OCI-LY3 (cell line): ENCODE measurements at regions not wholly inside any gene's neighbourhood (a gene's known extent, or its start where the extent isn't known, plus 50 kb on each side); places are given as distances from the start of the nearest gene placed in this dataset.

Experiments used
- EZH2phosphoT487 ChIP-seq: fragments of 200-600 bp; shearing (Covaris generic); IDR thresholded peaks from 2 replicates; pipeline ENCODE4 v1.6.1; 2018; ENCODE audit warnings: antibody characterized with exemption, mixed run types, low read depth
- TF ChIP-seq, protein P1 (sequence below): fragments of 200-600, 300-600 bp; sonication (generic); IDR thresholded peaks from 2 replicates; pipeline ENCODE4 v1.5.1; 2014; ENCODE audit warnings: antibody characterized with exemption, low read length, low read depth

DNA sequence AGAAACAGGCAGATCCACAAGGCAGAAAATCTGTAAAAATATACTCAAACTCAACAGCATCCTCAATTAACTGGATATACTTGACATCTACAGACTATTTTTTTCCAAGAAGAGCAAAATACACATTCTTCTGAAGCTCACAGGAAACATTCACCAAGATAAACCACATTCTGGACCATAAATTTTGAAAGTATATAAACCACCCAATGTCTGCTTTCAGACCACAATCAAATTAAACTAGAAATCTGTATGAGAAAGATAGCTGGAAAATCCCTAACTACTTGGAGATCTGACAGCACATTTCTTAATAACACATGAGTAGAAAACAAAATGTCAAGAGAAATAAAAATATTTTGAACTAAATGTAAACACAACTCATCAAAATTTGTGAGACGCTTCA, 195.5 kb downstream of the ERMARD start:
- TF ChIP-seq, protein P1, sequence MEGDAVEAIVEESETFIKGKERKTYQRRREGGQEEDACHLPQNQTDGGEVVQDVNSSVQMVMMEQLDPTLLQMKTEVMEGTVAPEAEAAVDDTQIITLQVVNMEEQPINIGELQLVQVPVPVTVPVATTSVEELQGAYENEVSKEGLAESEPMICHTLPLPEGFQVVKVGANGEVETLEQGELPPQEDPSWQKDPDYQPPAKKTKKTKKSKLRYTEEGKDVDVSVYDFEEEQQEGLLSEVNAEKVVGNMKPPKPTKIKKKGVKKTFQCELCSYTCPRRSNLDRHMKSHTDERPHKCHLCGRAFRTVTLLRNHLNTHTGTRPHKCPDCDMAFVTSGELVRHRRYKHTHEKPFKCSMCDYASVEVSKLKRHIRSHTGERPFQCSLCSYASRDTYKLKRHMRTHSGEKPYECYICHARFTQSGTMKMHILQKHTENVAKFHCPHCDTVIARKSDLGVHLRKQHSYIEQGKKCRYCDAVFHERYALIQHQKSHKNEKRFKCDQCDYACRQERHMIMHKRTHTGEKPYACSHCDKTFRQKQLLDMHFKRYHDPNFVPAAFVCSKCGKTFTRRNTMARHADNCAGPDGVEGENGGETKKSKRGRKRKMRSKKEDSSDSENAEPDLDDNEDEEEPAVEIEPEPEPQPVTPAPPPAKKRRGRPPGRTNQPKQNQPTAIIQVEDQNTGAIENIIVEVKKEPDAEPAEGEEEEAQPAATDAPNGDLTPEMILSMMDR = no peak
- no peak for TF ChIP-seq EZH2phosphoT487
